Panc1 (cell line): ENCODE measurements at regions not wholly inside any gene's neighbourhood (a gene's known extent, or its start where the extent isn't known, plus 50 kb on each side); places are given as distances from the start of the nearest gene placed in this dataset.

Source experiments
- ATAC-seq: fragments of 200-7000 bp; cut with Tn5 transposase; 2 replicates; pipeline ENCODE4 v1.9.1; 2020; ENCODE audit warnings: mild to moderate bottlenecking, moderate library complexity
- BruUV-seq: library from RNA; stranded (reverse); fragments of 400-500 nt; replicated peaks from 2 replicates; lab custom pipeline; 2021; lab: Mats Ljungman, UMichigan
- CTCF ChIA-PET: fragments of 300-600 bp; sonication (Branson Sonifier 250); formaldehyde crosslinking; loops from one replicate; lab custom pipeline; 2022; ENCODE audit warnings: antibody characterized with exemption; lab: Charles Lee
- POLR2A ChIA-PET: fragments of 300-600 bp; sonication (Branson Sonifier 250); formaldehyde crosslinking; loops from one replicate; lab custom pipeline; 2022; ENCODE audit warnings: antibody characterized with exemption; lab: Charles Lee
- DNase-seq: peaks from one replicate; pipeline ENCODE4 v3.0.0-alpha.2; 2010; ENCODE audit warnings: low read depth, low spot score
- H3K27ac ChIP-seq: 2 replicates; pipeline ENCODE4 v1.5.1; 2011; ENCODE audit warnings: mild to moderate bottlenecking, low read length, inconsistent platforms
- H3K27me3 ChIP-seq: fragments of 200-500 bp; sonication (Bioruptor generic); 2 replicates; pipeline ENCODE4 v1.6.0; 2014; ENCODE audit warnings: low read length, inconsistent platforms; ENCODE audit not compliant: control insufficient read depth, insufficient read depth
- H3K36me3 ChIP-seq: fragments of 200-500 bp; sonication (Bioruptor generic); 2 replicates; pipeline ENCODE4 v1.5.1; 2014; ENCODE audit warnings: inconsistent platforms, mild to moderate bottlenecking, low read length, moderate library complexity; ENCODE audit not compliant: control insufficient read depth, insufficient read depth
- H3K4me1 ChIP-seq: 2 replicates; pipeline ENCODE4 v1.5.1; 2011; ENCODE audit warnings: inconsistent platforms, mild to moderate bottlenecking, low read length, moderate library complexity; ENCODE audit not compliant: control insufficient read depth, insufficient read depth
- H3K4me3 ChIP-seq, 2 experiments: 2 replicates each; pipeline ENCODE4 v1.5.1; 2011 to 2012; ENCODE audit warnings: low read depth in 2 of 2, low read length in 2 of 2, mild to moderate bottlenecking in 2 of 2, inconsistent platforms in 1 of 2, moderate library complexity in 1 of 2
- H3K9me3 ChIP-seq: fragments of 200-500 bp; sonication (Bioruptor generic); 2 replicates; pipeline ENCODE4 v1.5.1; 2014; ENCODE audit warnings: low read depth, mild to moderate bottlenecking, inconsistent platforms, low read length, moderate library complexity; ENCODE audit not compliant: control insufficient read depth, insufficient read depth
- CTCF ChIP-seq: fragments of 450-650 bp; IDR thresholded peaks from 2 replicates; pipeline ENCODE4 v1.5.1; 2017; ENCODE audit warnings: mild to moderate bottlenecking
- POLR2AphosphoS5 ChIP-seq: IDR thresholded peaks from 2 replicates; pipeline ENCODE4 v1.6.1; 2012; ENCODE audit warnings: mild to moderate bottlenecking, low read depth, low read length, moderate library complexity
- REST ChIP-seq, 2 experiments: IDR thresholded peaks; 2 replicates each; pipeline ENCODE4 v1.6.1; 2011 to 2012; ENCODE audit warnings: low read depth in 2 of 2, control low read depth in 1 of 2, low read length in 1 of 2, mild to moderate bottlenecking in 1 of 2, moderate library complexity in 1 of 2; ENCODE audit not compliant: insufficient read depth in 1 of 2
- SIN3A ChIP-seq: IDR thresholded peaks from 2 replicates; pipeline ENCODE4 v1.6.1; 2012; ENCODE audit warnings: low read depth, mild to moderate bottlenecking, low read length, moderate library complexity, borderline replicate concordance; ENCODE audit not compliant: insufficient read depth
- TCF7L2 ChIP-seq: IDR thresholded peaks from 2 replicates; pipeline ENCODE4 v1.6.1; 2011; ENCODE audit warnings: mild to moderate bottlenecking, low read depth, low read length, inconsistent platforms
- in situ Hi-C: cut with HindIII; loops from 2 replicates; pipeline ENCODE4 v1.10.0; 2016; ENCODE audit warnings: low sequenced_read_pairs, low pct_unique_long_range_greater_than_20kb
- intact Hi-C: fragments of 100-400 bp; cut with micrococcal nuclease; formaldehyde crosslinking; loops from one replicate; pipeline ENCODE4 v1.10.0; 2022; ENCODE audit not compliant: unreplicated experiment

GRCh38 chr15:98230975-98231374 lies 270.5 kb downstream of the ARRDC4 start:
- CTCF ChIA-PET: no interaction called here
- Histone ChIP-seq H3K4me1 (no peaks in the 10 kb centered on the region), H3K4me3 (no peak overlapping the region), H3K9me3 (no peaks in the 10 kb centered on the region), H3K27ac (no peak overlapping the region), H3K27me3 (no peaks in the 10 kb centered on the region), H3K36me3 (no peaks in the 10 kb centered on the region)
- no TSS peak for BruUV-seq
- DNase-seq (no peak), ATAC-seq (no peak)
- intact Hi-C loops: no loop called here
- in situ Hi-C loops: no loop called here
- no peak for TF ChIP-seq TCF7L2
- TF ChIP-seq SIN3A: no peak
- TF ChIP-seq POLR2AphosphoS5: no peak
- TF ChIP-seq CTCF: no peak
- TF ChIP-seq REST (IDR thresholded peaks at IDR 0.05; ENCODE audit: insufficient read depth in 1 of 2, low read depth in 2 of 2, low read length in 1 of 2): no peak
- POLR2A ChIA-PET: no interaction called here

GRCh38 chr15:98231696-98232440 lies 271.4 kb downstream of the ARRDC4 start:
- TF ChIP-seq CTCF (no peak), TCF7L2 (no peak), SIN3A (no peak), REST (IDR thresholded peaks at IDR 0.05; ENCODE audit: insufficient read depth in 1 of 2, low read depth in 2 of 2, low read length in 1 of 2) (no peak), POLR2AphosphoS5 (no peak)
- H3K27ac ChIP-seq: no peak overlapping the region
- ATAC-seq (no peak), DNase-seq (no peak)
- H3K4me3 ChIP-seq: no peak overlapping the region
- CTCF ChIA-PET: no interaction called here
- H3K36me3 ChIP-seq: no peaks in the 10 kb centered on the region
- H3K27me3 ChIP-seq: no peaks in the 10 kb centered on the region
- no peaks in the 10 kb centered on the region for H3K9me3 ChIP-seq
- H3K4me1 ChIP-seq: no peaks in the 10 kb centered on the region
- in situ Hi-C loops: no loop called here
- intact Hi-C loops: no loop called here
- BruUV-seq: no TSS peak
- POLR2A ChIA-PET: no interaction called here
